ENCODE measurements at regions not wholly inside any gene's neighbourhood (a gene's known extent, or its start where the extent isn't known, plus 50 kb on each side); places are given as distances from the start of the nearest gene placed in this dataset.

- Mint-ChIP-seq H3K27me3 (peaks cover 2% of the 10 kb centered on the region), H3K36me3 (no peaks in the 10 kb centered on the region), H3K4me1 (ENCODE audit: unreplicated experiment) (no peaks in the 10 kb centered on the region), H3K9me3 (no peaks in the 10 kb centered on the region), H3K27ac (no peak overlapping the region), H3K4me3 (no peak overlapping the region)
- no peak for TF ChIP-seq CTCF (conservative IDR thresholded peaks at IDR 0.05)
- no peak for DNase-seq (ENCODE audit: extremely low spot score, unreplicated experiment)
These were observed 96.6 kb upstream of the CLSTN2 start for GRCh38 chr3:139838269-139838957.

- H3K36me3 Mint-ChIP-seq = no peaks in the 10 kb centered on the region
- H3K4me3 Mint-ChIP-seq = no peak overlapping the region
- peaks cover under 1% of the 10 kb centered on the region for H3K27me3 Mint-ChIP-seq
- H3K9me3 Mint-ChIP-seq = no peaks in the 10 kb centered on the region
- no peaks in the 10 kb centered on the region for H3K4me1 Mint-ChIP-seq (ENCODE audit: unreplicated experiment)
- DNase-seq (ENCODE audit: extremely low spot score, unreplicated experiment) = no peak
- no peak overlapping the region for H3K27ac Mint-ChIP-seq
- no peak for TF ChIP-seq CTCF (conservative IDR thresholded peaks at IDR 0.05)
These were observed 98.1 kb upstream of the CLSTN2 start for GRCh38 chr3:139836698-139837464.

- Mint-ChIP-seq H3K9me3 (no peaks in the 10 kb centered on the region), H3K27me3 (peaks cover 3% of the 10 kb centered on the region), H3K27ac (no peak overlapping the region), H3K4me1 (ENCODE audit: unreplicated experiment) (peaks cover 3% of the 10 kb centered on the region), H3K4me3 (no peak overlapping the region), H3K36me3 (no peaks in the 10 kb centered on the region)
- DNase-seq (ENCODE audit: extremely low spot score, unreplicated experiment) = no peak
- no peak for TF ChIP-seq CTCF (conservative IDR thresholded peaks at IDR 0.05)
These were observed 98.9 kb upstream of the CLSTN2 start for GRCh38 chr3:139835830-139836683.

- no peak for DNase-seq (ENCODE audit: extremely low spot score, unreplicated experiment)
- H3K27ac Mint-ChIP-seq = no peak overlapping the region
These were observed 102.0 kb upstream of the CLSTN2 start for GRCh38 chr3:139832998-139833397.

More at GRCh38 chr3:139832998-139833397, 102.0 kb upstream of the CLSTN2 start:
- no peaks in the 10 kb centered on the region for H3K36me3 Mint-ChIP-seq
- H3K4me1 Mint-ChIP-seq (ENCODE audit: unreplicated experiment) = peaks cover 11% of the 10 kb centered on the region
- H3K4me3 Mint-ChIP-seq = no peak overlapping the region
- H3K27me3 Mint-ChIP-seq = peaks cover 10% of the 10 kb centered on the region
- no peak for TF ChIP-seq CTCF (conservative IDR thresholded peaks at IDR 0.05)
- no peaks in the 10 kb centered on the region for H3K9me3 Mint-ChIP-seq
